DMS53 (cell line): ENCODE measurements at regions not wholly inside any gene's neighbourhood (a gene's known extent, or its start where the extent isn't known, plus 50 kb on each side); places are given as distances from the start of the nearest gene placed in this dataset.
"Not testable (repeated sequence)": the region's sequence is repeated elsewhere in the genome, so short reads cannot be mapped to it uniquely, and the experiment has no call there.

Experiments used
- DNase-seq: peaks from one replicate; lab custom pipeline; 2025; lab: John Stamatoyannopoulos, UW

DNA sequence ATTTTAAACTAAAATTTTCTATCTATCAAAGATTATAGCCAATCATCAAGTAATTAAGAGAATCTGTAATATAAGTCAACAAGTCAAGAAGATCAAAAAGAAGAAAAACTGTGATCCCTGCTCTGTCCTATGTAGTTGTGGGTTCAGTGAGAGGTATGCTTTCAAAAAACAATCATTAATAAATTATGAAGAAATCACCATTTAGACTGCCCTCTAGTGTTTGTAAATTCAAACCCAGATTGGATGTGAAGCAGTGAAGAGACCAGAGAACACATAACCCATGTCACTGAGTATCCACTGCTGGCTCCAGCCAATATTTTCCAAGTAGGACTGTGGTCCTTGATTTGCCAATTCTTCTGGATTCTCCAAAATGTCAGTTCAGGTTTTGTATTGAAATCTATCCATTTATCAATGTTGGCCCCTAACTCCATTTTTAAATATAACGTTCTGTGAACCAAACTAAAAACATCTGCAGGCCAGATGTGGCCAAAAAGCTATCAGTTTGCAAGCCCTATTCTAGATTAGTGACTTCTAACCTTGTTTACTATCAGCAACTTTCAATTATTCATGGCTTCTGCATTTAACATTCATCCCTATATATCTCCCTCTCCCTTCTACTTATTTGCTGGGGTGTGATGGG, 467.5 kb upstream of the CXADR start:
- DNase-seq, result peak; percentile 68

GRCh38 chr21:17048974-17049373, 463.9 kb upstream of the CXADR start:
- DNase-seq, result no peak

DNA sequence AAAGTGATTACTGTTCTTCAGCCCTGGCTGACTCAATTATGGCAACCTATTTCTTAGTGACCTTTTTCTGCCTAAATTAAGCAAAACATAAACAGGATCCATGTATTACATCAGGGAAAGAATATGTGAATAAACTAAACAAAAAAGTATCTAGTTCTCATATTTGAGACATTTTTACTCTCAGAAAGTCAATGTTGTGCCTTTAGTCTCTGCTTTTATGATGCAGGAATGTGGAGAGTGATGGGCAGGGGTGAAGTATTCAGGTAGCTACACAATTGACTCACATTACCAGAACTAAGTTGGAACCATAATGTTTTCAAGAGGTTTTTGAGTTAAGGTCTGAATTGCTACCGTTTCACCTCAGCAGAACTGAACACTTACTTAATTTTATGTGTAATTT, 462.7 kb upstream of the CXADR start:
- no peak for DNase-seq

GRCh38 chr21:17050646-17051045, 462.2 kb upstream of the CXADR start:
- DNase-seq, result no peak

- DNase-seq, result no peak
Measured at GRCh38 chr21:17051054-17051453, 461.8 kb upstream of the CXADR start.

- peak; percentile 5 for DNase-seq
Measured at GRCh38 chr21:17053321-17053720, 459.5 kb upstream of the CXADR start.

- no peak for DNase-seq
Measured at GRCh38 chr21:17059936-17060335, 452.9 kb upstream of the CXADR start.

GRCh38 chr21:17066006-17066405, 446.8 kb upstream of the CXADR start:
- DNase-seq, result no peak

DNA sequence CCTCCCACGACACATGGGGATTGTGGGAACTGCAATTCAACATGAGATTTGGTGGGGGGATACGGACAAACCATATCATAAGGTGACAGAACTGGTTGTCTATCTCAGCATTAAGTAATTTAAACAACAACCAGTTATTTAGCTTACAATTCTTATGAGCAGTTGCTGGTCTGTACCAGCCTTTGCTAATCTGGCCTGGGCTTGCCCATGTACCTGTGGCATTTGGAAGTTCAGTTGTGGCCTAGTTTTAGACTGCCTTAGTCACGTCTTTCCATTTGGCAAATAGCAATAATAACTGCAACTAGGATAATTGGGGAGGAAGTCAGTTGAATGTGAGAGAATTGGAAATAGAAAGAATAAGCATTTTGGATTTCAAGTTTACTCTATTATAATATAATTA, 441.8 kb upstream of the CXADR start:
- no peak for DNase-seq

DNA sequence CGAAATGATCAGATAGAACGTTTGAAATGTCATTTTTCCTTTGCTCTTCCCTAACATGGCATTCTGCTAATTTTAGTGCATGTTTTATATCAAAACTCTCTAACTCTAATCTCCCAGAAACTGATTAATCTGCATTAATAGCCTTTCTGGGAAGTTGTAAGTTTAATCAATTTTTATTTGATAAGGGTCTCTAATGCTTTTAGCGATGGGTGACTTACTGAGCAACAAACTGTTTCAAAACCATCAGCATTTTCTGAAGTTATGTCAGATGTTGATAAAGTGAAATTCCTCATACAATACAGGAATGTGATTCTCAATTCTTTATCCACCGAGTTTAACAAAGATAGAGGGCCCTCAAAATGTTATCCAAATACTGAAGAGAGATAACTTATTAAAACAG, 431.6 kb upstream of the CXADR start:
- DNase-seq, result no peak

GRCh38 chr21:17082843-17083483, 429.9 kb upstream of the CXADR start:
- DNase-seq, result no peak

DNA sequence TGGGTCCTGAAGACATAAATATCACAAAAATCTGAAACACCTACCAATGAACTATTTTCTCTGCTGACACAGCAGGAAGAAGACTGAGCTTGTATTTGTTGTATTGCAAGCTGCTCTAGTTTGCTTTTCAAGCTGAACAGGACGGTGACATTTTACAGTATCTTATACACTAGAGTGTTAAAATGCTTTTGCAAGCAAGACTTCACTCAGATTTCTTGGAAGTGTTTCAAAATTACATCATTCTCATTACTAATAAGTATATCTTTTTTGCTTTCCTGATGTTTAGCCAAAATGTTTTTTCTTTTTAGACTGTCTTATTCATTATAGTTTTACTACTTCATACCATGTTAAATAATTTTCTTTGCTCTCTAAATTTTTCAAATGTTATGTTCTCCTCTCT, 427.1 kb upstream of the CXADR start:
- no peak for DNase-seq

- DNase-seq, result no peak
Measured at GRCh38 chr21:17088500-17088899, 424.3 kb upstream of the CXADR start.

- peak; percentile 31 for DNase-seq
Measured at GRCh38 chr21:17089091-17089491, 423.8 kb upstream of the CXADR start.

- no peak for DNase-seq
Measured at GRCh38 chr21:17101696-17102095, 411.1 kb upstream of the CXADR start.

DNA sequence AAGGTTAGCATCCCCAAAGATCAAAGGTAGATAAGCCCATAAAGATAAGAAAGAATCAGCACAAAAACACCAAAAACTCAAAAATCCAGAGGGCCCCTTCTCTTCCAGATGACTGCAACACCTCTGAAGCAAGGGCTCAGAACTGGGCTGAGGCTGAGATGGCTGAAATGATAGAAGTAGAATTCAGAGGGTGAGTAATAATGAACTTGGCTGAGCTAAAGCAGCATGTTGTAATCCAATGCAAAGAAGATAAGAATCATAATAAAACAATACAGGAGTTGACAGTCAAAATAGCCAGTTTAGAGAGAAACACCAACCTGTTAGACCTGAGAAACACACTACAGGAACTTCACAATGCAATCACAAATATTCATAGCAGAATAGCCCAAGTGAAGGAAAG, 406.9 kb upstream of the CXADR start:
- no peak for DNase-seq

DNA sequence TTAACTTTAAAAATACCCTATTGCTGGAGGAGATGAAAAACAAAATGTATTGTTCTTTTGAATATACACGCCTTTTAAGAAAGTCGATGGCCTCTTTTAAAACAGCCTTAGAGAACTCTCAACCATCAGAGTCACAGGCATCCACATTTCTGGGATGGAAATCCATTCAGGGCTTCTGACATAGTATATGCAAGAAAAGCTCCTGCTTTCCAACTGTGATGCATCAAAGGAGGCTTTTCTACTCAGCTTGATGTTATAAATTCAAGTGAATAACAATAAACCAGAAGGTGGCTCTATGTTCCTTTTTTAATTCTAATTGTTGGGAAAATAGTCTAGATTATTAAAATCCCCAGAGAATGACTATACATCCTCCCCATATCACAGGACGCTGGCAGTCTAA, 398.8 kb upstream of the CXADR start:
- no peak for DNase-seq

GRCh38 chr21:17118638-17119384, 394.0 kb upstream of the CXADR start:
- no peak for DNase-seq

- no peak for DNase-seq
Measured at GRCh38 chr21:17119466-17120297, 393.2 kb upstream of the CXADR start.

- DNase-seq, result not testable (repeated sequence)
Measured at GRCh38 chr21:17127395-17127794, 385.4 kb upstream of the CXADR start.

- no peak for DNase-seq
Measured at GRCh38 chr21:17128132-17128531, 384.7 kb upstream of the CXADR start.

DNA sequence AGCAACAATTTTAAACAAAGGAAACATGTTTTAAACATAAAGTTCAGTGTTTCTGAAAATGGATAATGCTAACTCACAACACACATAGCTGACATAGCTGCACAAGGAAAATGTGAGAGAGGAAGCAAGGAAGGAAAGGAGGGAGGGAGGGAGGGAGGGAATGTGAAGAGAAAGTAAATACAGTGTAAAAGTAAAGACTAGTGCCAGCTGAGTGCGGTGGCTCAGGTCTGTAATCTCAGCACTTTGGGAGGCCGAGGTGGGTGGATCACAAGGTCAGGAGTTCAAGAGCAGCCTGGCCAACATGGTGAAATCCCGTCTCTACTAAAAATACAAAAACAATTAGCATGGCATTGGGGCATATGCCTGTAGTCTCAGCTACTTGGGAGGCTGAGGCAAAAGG, 373.7 kb upstream of the CXADR start:
- peak; percentile 14 for DNase-seq
